ENCODE measurements at regions not wholly inside any gene's neighbourhood (a gene's known extent, or its start where the extent isn't known, plus 50 kb on each side); places are given as distances from the start of the nearest gene placed in this dataset.

DNA sequence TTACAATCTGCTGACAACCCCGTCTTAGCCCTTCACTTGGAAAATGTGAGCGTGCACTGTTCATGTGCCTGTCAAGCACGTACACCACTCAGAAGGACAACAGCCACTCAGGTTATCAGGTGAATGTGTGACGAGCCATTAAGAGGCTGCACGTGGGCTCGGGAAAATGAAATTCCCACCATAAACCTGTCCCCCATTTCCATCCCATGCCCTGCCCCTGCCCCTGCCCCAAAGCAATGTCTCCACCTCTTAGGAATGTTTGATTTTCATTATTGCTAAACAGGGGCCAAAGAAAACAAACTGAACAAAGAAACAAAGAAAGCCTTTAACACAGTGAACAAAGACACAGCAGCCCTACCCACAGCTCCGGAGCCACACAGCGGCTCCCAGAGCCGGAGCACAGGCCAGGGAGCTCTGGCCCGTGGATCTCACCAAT, 90.5 kb downstream of the TMEM18 start:
- TF ChIP-seq, protein P1, sequence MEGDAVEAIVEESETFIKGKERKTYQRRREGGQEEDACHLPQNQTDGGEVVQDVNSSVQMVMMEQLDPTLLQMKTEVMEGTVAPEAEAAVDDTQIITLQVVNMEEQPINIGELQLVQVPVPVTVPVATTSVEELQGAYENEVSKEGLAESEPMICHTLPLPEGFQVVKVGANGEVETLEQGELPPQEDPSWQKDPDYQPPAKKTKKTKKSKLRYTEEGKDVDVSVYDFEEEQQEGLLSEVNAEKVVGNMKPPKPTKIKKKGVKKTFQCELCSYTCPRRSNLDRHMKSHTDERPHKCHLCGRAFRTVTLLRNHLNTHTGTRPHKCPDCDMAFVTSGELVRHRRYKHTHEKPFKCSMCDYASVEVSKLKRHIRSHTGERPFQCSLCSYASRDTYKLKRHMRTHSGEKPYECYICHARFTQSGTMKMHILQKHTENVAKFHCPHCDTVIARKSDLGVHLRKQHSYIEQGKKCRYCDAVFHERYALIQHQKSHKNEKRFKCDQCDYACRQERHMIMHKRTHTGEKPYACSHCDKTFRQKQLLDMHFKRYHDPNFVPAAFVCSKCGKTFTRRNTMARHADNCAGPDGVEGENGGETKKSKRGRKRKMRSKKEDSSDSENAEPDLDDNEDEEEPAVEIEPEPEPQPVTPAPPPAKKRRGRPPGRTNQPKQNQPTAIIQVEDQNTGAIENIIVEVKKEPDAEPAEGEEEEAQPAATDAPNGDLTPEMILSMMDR (conservative IDR thresholded peaks at IDR 0.05) = no peak
- TF ChIP-seq EZH2 (IDR thresholded peaks at IDR 0.05; ENCODE audit: low read depth) = no peak
